H1 (cell line): ENCODE measurements at regions not wholly inside any gene's neighbourhood (a gene's known extent, or its start where the extent isn't known, plus 50 kb on each side); places are given as distances from the start of the nearest gene placed in this dataset.

Experiments
- CHD7 ChIP-seq: fragments of 300-600 bp; sonication (generic); IDR thresholded peaks from 2 replicates; pipeline ENCODE4 v1.7.1; 2012; ENCODE audit warnings: low read length, moderate library complexity, mild to moderate bottlenecking, inconsistent platforms; ENCODE audit not compliant: insufficient replicate concordance
- E2F6 ChIP-seq: IDR thresholded peaks from 2 replicates; pipeline ENCODE4 v1.6.1; 2012; ENCODE audit warnings: inconsistent platforms
- KDM5A ChIP-seq: fragments of 200-600 bp; IDR thresholded peaks from 2 replicates; pipeline ENCODE4 v1.7.1; 2012; ENCODE audit warnings: mild to moderate bottlenecking, low read length, inconsistent platforms, mixed read lengths
- SIRT6 ChIP-seq: IDR thresholded peaks from one replicate; pipeline ENCODE4 v1.7.1; 2012; ENCODE audit warnings: low read length, inconsistent platforms
- SP4 ChIP-seq: IDR thresholded peaks from 2 replicates; pipeline ENCODE4 v1.6.1; 2012; ENCODE audit warnings: low read length, inconsistent platforms
- USF2 ChIP-seq: IDR thresholded peaks from 2 replicates; pipeline ENCODE4 v1.6.1; 2011; ENCODE audit warnings: low read length, improper control_type of control experiment
- YY1 ChIP-seq: IDR thresholded peaks from 2 replicates; pipeline ENCODE4 v1.6.1; 2011; ENCODE audit warnings: low read depth, mild to moderate bottlenecking, low read length

GRCh38 chr11:130819625-130820024 is 96.7 kb downstream of the SNX19 start (continued):
- TF ChIP-seq CHD7 (no peak), SIRT6 (no peak), YY1 (no peak), SP4 (no peak), USF2 (no peak), KDM5A (no peak), E2F6 (no peak)
